A549 (cell line): ENCODE measurements at regions not wholly inside any gene's neighbourhood (a gene's known extent, or its start where the extent isn't known, plus 50 kb on each side); places are given as distances from the start of the nearest gene placed in this dataset.

ENCODE experiments used
- ATAC-seq, 2 experiments: fragments of 200-7000 bp in 1 of 2; fragments of >200 bp in 1 of 2; cut with Nextera tagmentation in 1 of 2; cut with Tn5 transposase in 1 of 2; 3 replicates each; pipeline versions ENCODE4 v1.8.0 to v1.9.1; 2018 to 2020; ENCODE audit warnings: mild to moderate bottlenecking in 1 of 2, moderate library complexity in 1 of 2
- CTCF ChIA-PET: fragments of 300-600 bp; sonication (Branson Sonifier 250); formaldehyde crosslinking; extraction: SDS; loops from one replicate; lab custom pipeline; 2021; ENCODE audit warnings: antibody characterized with exemption, inconsistent platforms; lab: Yijun Ruan, JAX
- POLR2A ChIA-PET: fragments of 350-600 bp; formaldehyde crosslinking; extraction: SDS; loops from one replicate; lab custom pipeline; 2021; ENCODE audit warnings: antibody characterized with exemption, inconsistent platforms; lab: Yijun Ruan, JAX
- DNase-seq, 2 experiments: peaks; one replicate each; pipeline versions ENCODE4 v3.0.0 to v3.0.0-alpha.2; 2011 to 2016; ENCODE audit warnings: low read depth in 1 of 2, low spot score in 1 of 2
- FAIRE-seq: peaks from 2 replicates; lab custom pipeline; 2011; peaks lifted over from hg19 to GRCh38; lab: Jason Lieb, UNC
- H3K27ac ChIP-seq, 2 experiments: fragments of >200 bp; sonication (Bioruptor Twin); formaldehyde crosslinking; 3 replicates each; pipeline ENCODE4 v1.5.1; 2016 to 2017
- H3K4me1 ChIP-seq: fragments of >200 bp; sonication (Bioruptor Twin); formaldehyde crosslinking; 3 replicates; pipeline ENCODE4 v1.6.1; 2016
- H3K4me2 ChIP-seq: fragments of >200 bp; sonication (Bioruptor Twin); formaldehyde crosslinking; 3 replicates; pipeline ENCODE4 v1.6.1; 2016
- H3K4me3 ChIP-seq: fragments of >200 bp; sonication (Bioruptor Twin); formaldehyde crosslinking; 3 replicates; pipeline ENCODE4 v1.5.1; 2016
- H3K9me3 ChIP-seq: fragments of >200 bp; sonication (Bioruptor Twin); formaldehyde crosslinking; 3 replicates; pipeline ENCODE4 v1.6.1; 2016
- ATOH8 ChIP-seq: fragments of 250-450 bp; sonication (Bioruptor Pico); IDR thresholded peaks from 2 replicates; pipeline ENCODE4 v1.5.0; 2020; ENCODE audit warnings: low read depth, mild to moderate bottlenecking, moderate library complexity
- CBX2 ChIP-seq: fragments of 200-600 bp; sonication (generic); IDR thresholded peaks from 2 replicates; pipeline ENCODE4 v1.6.1; 2016; ENCODE audit warnings: low read depth, mild to moderate bottlenecking, borderline replicate concordance
- CTCF ChIP-seq: fragments of >200 bp; sonication (Bioruptor Twin); formaldehyde crosslinking; IDR thresholded peaks from 3 replicates; pipeline ENCODE4 v1.5.1; 2016
- FOSB ChIP-seq: fragments of 250-450 bp; sonication (Bioruptor Pico); IDR thresholded peaks from 2 replicates; pipeline ENCODE4 v1.5.0; 2020; ENCODE audit warnings: mild to moderate bottlenecking, moderate library complexity
- GATA3 ChIP-seq: IDR thresholded peaks from 2 replicates; pipeline ENCODE4 v1.6.1; 2012; ENCODE audit warnings: borderline replicate concordance
- HDAC2 ChIP-seq: fragments of 200-600 bp; sonication (generic); IDR thresholded peaks from 2 replicates; pipeline ENCODE4 v1.6.1; 2016
- HMGXB4 ChIP-seq: fragments of 250-450 bp; sonication (Bioruptor Pico); IDR thresholded peaks from 2 replicates; pipeline ENCODE4 v1.5.0; 2021; ENCODE audit warnings: mild to moderate bottlenecking, moderate library complexity, borderline replicate concordance
- HOXB13 ChIP-seq: fragments of 250-450 bp; sonication (Bioruptor Pico); IDR thresholded peaks from 2 replicates; pipeline ENCODE4 v1.5.0; 2020; ENCODE audit warnings: low read depth, mild to moderate bottlenecking, moderate library complexity
- HOXB5 ChIP-seq: fragments of 250-450 bp; sonication (Bioruptor Pico); IDR thresholded peaks from 2 replicates; pipeline ENCODE4 v1.5.0; 2020; ENCODE audit warnings: mild to moderate bottlenecking, moderate library complexity
- JUNB ChIP-seq: fragments of >200 bp; sonication (Bioruptor Twin); formaldehyde crosslinking; IDR thresholded peaks from 2 replicates; pipeline ENCODE4 v1.6.1; 2016
- KDM1A ChIP-seq: fragments of 200-600 bp; sonication (generic); IDR thresholded peaks from 2 replicates; pipeline ENCODE4 v1.6.1; 2016; ENCODE audit warnings: low read depth, mild to moderate bottlenecking
- MAFK ChIP-seq: fragments of 450-650 bp; IDR thresholded peaks from 2 replicates; pipeline ENCODE4 v1.6.1; 2014; ENCODE audit not compliant: partially characterized antibody
- MAX ChIP-seq: IDR thresholded peaks from 2 replicates; pipeline ENCODE4 v1.6.1; 2012
- MAZ ChIP-seq: fragments of 150-350 bp; IDR thresholded peaks from 2 replicates; pipeline ENCODE4 v1.6.1; 2014; ENCODE audit warnings: antibody characterized with exemption, low read depth, low read length, borderline replicate concordance
- NFE2L2 ChIP-seq: fragments of 150-350 bp; conservative IDR thresholded peaks from 2 replicates; pipeline ENCODE4 v1.6.1; 2014; ENCODE audit warnings: low read length
- POLR2A ChIP-seq: IDR thresholded peaks from 2 replicates; pipeline ENCODE4 v1.6.1; 2012; ENCODE audit warnings: mild to moderate bottlenecking, low read length
- POLR2AphosphoS2 ChIP-seq: conservative IDR thresholded peaks from 2 replicates; pipeline ENCODE4 v1.6.1; 2012; ENCODE audit warnings: low read length, improper control_type of control experiment, inconsistent platforms
- SREBF2 ChIP-seq: fragments of 450-650 bp; IDR thresholded peaks from 2 replicates; pipeline ENCODE4 v1.6.1; 2014; ENCODE audit warnings: mild to moderate bottlenecking, moderate library complexity
- TP53 ChIP-seq: fragments of 250-450 bp; sonication (Bioruptor Pico); IDR thresholded peaks from 2 replicates; pipeline ENCODE4 v1.5.0; 2021; ENCODE audit warnings: mild to moderate bottlenecking, moderate library complexity
- USF2 ChIP-seq: fragments of 450-650 bp; IDR thresholded peaks from 2 replicates; pipeline ENCODE4 v1.6.1; 2014; ENCODE audit warnings: antibody characterized with exemption
- WGBS: methylation state at CpG from one replicate; pipeline ENCODE4 v1.1.6; 2017; ENCODE audit errors: missing lambda C conversion rate; 5-methylcytosine and 5-hydroxymethylcytosine counted together

- TF ChIP-seq CTCF (no peak), JUNB (no peak)
These were observed 346.7 kb downstream of the RND3 start (continued) for GRCh38 chr2:150140777-150141176.

- DNase-seq = no peak
These were observed 348.9 kb downstream of the RND3 start for GRCh38 chr2:150138587-150138986.

GRCh38 chr2:150137338-150138069 is 350.0 kb downstream of the RND3 start:
- TF ChIP-seq CTCF (no peak), SREBF2 (no peak), HOXB5 (no peak), KDM1A (no peak), HDAC2 (no peak), NFE2L2 (no peak), ATOH8 (CRISPR knock-in tag) (no peak), CBX2 (no peak)
- TF ChIP-seq, all 56 proteins: peak for 0
- ChIA-PET POLR2A (no interaction called here), CTCF (no interaction called here)
- H3K9me3 ChIP-seq = 0 out of 3 replicates have a peak, but pooled peaks cover 2% of the 10 kb centered on the region
- FAIRE-seq (no peak), ATAC-seq (no peak), DNase-seq (no peak)
- H3K4me1 ChIP-seq = peaks cover 63% of the 10 kb centered on the region
- 86% methylated on average over 5 of the region's 5 CpGs for WGBS
- H3K4me2 ChIP-seq = no peak overlapping the region
- peak overlapping the region; percentile 90 to 91 for H3K27ac ChIP-seq
- H3K4me3 ChIP-seq = no peak overlapping the region

More at GRCh38 chr2:150138587-150138986, 348.9 kb downstream of the RND3 start:
- FAIRE-seq = no peak
- 92% methylated on average over 4 of the region's 4 CpGs for WGBS
- Histone ChIP-seq H3K4me1 (peaks cover 65% of the 10 kb centered on the region), H3K4me2 (no peak overlapping the region), H3K9me3 (0 out of 3 replicates have a peak, but pooled peaks cover 8% of the 10 kb centered on the region), H3K27ac (peak overlapping the region; percentile 13 to 91; a peak in 4 of 6 replicates), H3K4me3 (no peak overlapping the region)
- ChIA-PET CTCF (no interaction called here), POLR2A (no interaction called here)
- ATAC-seq = no peak
- TF ChIP-seq POLR2A (no peak), POLR2AphosphoS2 (no peak), HMGXB4 (CRISPR knock-in tag) (no peak), USF2 (no peak), TP53 (CRISPR knock-in tag) (no peak), HOXB13 (CRISPR knock-in tag) (no peak), MAZ (no peak), HDAC2 (no peak), MAX (no peak), KDM1A (no peak), GATA3 (no peak), FOSB (CRISPR knock-in tag) (no peak), MAFK (no peak)
